DOHH2 (cell line): ENCODE measurements at regions not wholly inside any gene's neighbourhood (a gene's known extent, or its start where the extent isn't known, plus 50 kb on each side); places are given as distances from the start of the nearest gene placed in this dataset.

Experiments
- H3F3A ChIP-seq: fragments of 200-600 bp; sonication (generic), shearing (Covaris generic); 2 replicates; pipeline ENCODE4 v1.6.0; 2016; ENCODE audit warnings: antibody characterized with exemption, mild to moderate bottlenecking; ENCODE audit not compliant: control insufficient read depth, insufficient read depth
- H3K27ac ChIP-seq: fragments of 200-600 bp; sonication (generic); 2 replicates; pipeline ENCODE4 v1.5.1; 2014; ENCODE audit warnings: low read depth, mild to moderate bottlenecking, low read length, moderate library complexity
- H3K27me3 ChIP-seq: fragments of 200-600 bp; sonication (generic); 2 replicates; pipeline ENCODE4 v1.6.1; 2014; ENCODE audit warnings: mild to moderate bottlenecking, low read length, mixed read lengths; ENCODE audit not compliant: control insufficient read depth
- H3K36me3 ChIP-seq: fragments of 200-600 bp; sonication (generic); 2 replicates; pipeline ENCODE4 v1.6.1; 2014; ENCODE audit warnings: mild to moderate bottlenecking, low read length, moderate library complexity, mixed read lengths; ENCODE audit not compliant: control insufficient read depth
- H3K4me1 ChIP-seq: fragments of 200-600 bp; sonication (generic); 2 replicates; pipeline ENCODE4 v1.6.1; 2014; ENCODE audit warnings: mild to moderate bottlenecking, low read length, mixed read lengths; ENCODE audit not compliant: control insufficient read depth
- H3K4me2 ChIP-seq: fragments of 200-600 bp; sonication (generic); 2 replicates; pipeline ENCODE4 v1.6.0; 2014; ENCODE audit warnings: mild to moderate bottlenecking, low read length, moderate library complexity
- H3K4me3 ChIP-seq: fragments of 200-600 bp; sonication (generic); 2 replicates; pipeline ENCODE4 v1.5.1; 2014; ENCODE audit warnings: mild to moderate bottlenecking, low read length, mixed read lengths
- H3K79me2 ChIP-seq: fragments of 200-600 bp; sonication (generic); 2 replicates; pipeline ENCODE4 v1.6.1; 2014; ENCODE audit warnings: mild to moderate bottlenecking, low read length, mixed read lengths; ENCODE audit not compliant: control insufficient read depth
- H3K9me2 ChIP-seq: fragments of 200-600 bp; sonication (generic); replicated peaks from 2 replicates; pipeline ENCODE4 v1.6.1; 2014; ENCODE audit warnings: mild to moderate bottlenecking, low read length, mixed read lengths; ENCODE audit not compliant: control insufficient read depth
- H3K9me3 ChIP-seq: fragments of 200-600 bp; sonication (generic); 2 replicates; pipeline ENCODE4 v1.6.1; 2014; ENCODE audit warnings: antibody characterized with exemption, low read length, mixed read lengths; ENCODE audit not compliant: control insufficient read depth, insufficient read depth
- H4K20me1 ChIP-seq: fragments of 200-600 bp; sonication (generic); 2 replicates; pipeline ENCODE4 v1.6.0; 2014; ENCODE audit warnings: low read depth, mild to moderate bottlenecking, antibody characterized with exemption, low read length, moderate library complexity; ENCODE audit not compliant: control insufficient read depth, insufficient read depth
- CTCF ChIP-seq: fragments of 200-600 bp; sonication (generic); IDR thresholded peaks from one replicate; pipeline ENCODE4 v1.5.1; 2014; ENCODE audit warnings: antibody characterized with exemption, mild to moderate bottlenecking, low read depth, low read length; ENCODE audit not compliant: poor library complexity, severe bottlenecking
- EZH2phosphoT487 ChIP-seq: fragments of 200-600 bp; sonication (generic); IDR thresholded peaks from 2 replicates; pipeline ENCODE4 v1.6.1; 2017; ENCODE audit warnings: borderline replicate concordance, mild to moderate bottlenecking, antibody characterized with exemption, low read length, moderate library complexity, mixed read lengths

- TF ChIP-seq CTCF (no peak), EZH2phosphoT487 (no peak)
- Histone ChIP-seq H3K36me3 (no peaks in the 10 kb centered on the region), H3K4me3 (no peak overlapping the region), H3K4me1 (no peaks in the 10 kb centered on the region), H3K9me3 (no peaks in the 10 kb centered on the region), H3K9me2 (no peaks in the 10 kb centered on the region), H3K27ac (no peak overlapping the region), H3K27me3 (no peaks in the 10 kb centered on the region), H3K4me2 (no peak overlapping the region), H4K20me1 (no peaks in the 10 kb centered on the region), H3F3A (no peaks in the 10 kb centered on the region), H3K79me2 (no peaks in the 10 kb centered on the region)
Observed at GRCh38 chr9:119004618-119004990, 364.6 kb downstream of the BRINP1 start.

GRCh38 chr9:119005162-119005561 lies 364.1 kb downstream of the BRINP1 start:
- no peaks in the 10 kb centered on the region for H3K36me3 ChIP-seq
- no peaks in the 10 kb centered on the region for H4K20me1 ChIP-seq
- no peaks in the 10 kb centered on the region for H3K27me3 ChIP-seq
- H3K27ac ChIP-seq, result no peak overlapping the region
- H3F3A ChIP-seq, result no peaks in the 10 kb centered on the region
- no peaks in the 10 kb centered on the region for H3K9me3 ChIP-seq
- no peaks in the 10 kb centered on the region for H3K9me2 ChIP-seq
- no peak overlapping the region for H3K4me2 ChIP-seq
- no peak overlapping the region for H3K4me3 ChIP-seq
- H3K4me1 ChIP-seq, result no peaks in the 10 kb centered on the region
- TF ChIP-seq EZH2phosphoT487 (no peak), CTCF (no peak)
- H3K79me2 ChIP-seq, result no peaks in the 10 kb centered on the region

- Histone ChIP-seq H3K79me2 (no peaks in the 10 kb centered on the region), H3K4me1 (no peaks in the 10 kb centered on the region), H4K20me1 (no peaks in the 10 kb centered on the region), H3K27me3 (no peaks in the 10 kb centered on the region), H3K9me3 (no peaks in the 10 kb centered on the region), H3K4me2 (no peak overlapping the region), H3F3A (no peaks in the 10 kb centered on the region), H3K36me3 (no peaks in the 10 kb centered on the region), H3K9me2 (no peaks in the 10 kb centered on the region), H3K27ac (no peak overlapping the region), H3K4me3 (no peak overlapping the region)
- TF ChIP-seq CTCF (no peak), EZH2phosphoT487 (no peak)
Observed at GRCh38 chr9:119009249-119009648, 360.0 kb downstream of the BRINP1 start.

- Histone ChIP-seq H3K9me3 (no peaks in the 10 kb centered on the region), H3K4me2 (no peak overlapping the region), H3K4me1 (no peaks in the 10 kb centered on the region), H3K9me2 (no peaks in the 10 kb centered on the region), H3K4me3 (no peak overlapping the region), H4K20me1 (no peaks in the 10 kb centered on the region), H3K36me3 (no peaks in the 10 kb centered on the region), H3F3A (no peaks in the 10 kb centered on the region), H3K79me2 (no peaks in the 10 kb centered on the region), H3K27ac (no peak overlapping the region), H3K27me3 (no peaks in the 10 kb centered on the region)
- no peak for TF ChIP-seq EZH2phosphoT487
- TF ChIP-seq CTCF, result no peak
Observed at GRCh38 chr9:119020284-119020683, 349.0 kb downstream of the BRINP1 start.
